Prostate gland (tissue), 2 donors: ENCODE measurements at regions not wholly inside any gene's neighbourhood (a gene's known extent, or its start where the extent isn't known, plus 50 kb on each side); places are given as distances from the start of the nearest gene placed in this dataset.

Experiments used
- DNase-seq: peaks from one replicate; pipeline ENCODE4 v3.0.0-alpha.2; 2019; ENCODE audit warnings: low spot score
- H3K27ac ChIP-seq, 2 donors: fragments of 200-600 bp; sonication (generic); 2 replicates each; pipeline ENCODE4 v1.5.1; 2017 to 2019
- H3K27me3 ChIP-seq: fragments of 200-600 bp; sonication (generic); replicated peaks from 2 replicates; pipeline ENCODE4 v1.5.1; 2019; ENCODE audit not compliant: insufficient read depth
- H3K36me3 ChIP-seq, 2 donors: fragments of 200-600 bp; sonication (generic); 1 replicate in 1 of 2; 2 replicates in 1 of 2; pipeline versions ENCODE4 v1.5.1 to v1.8.1; 2017 to 2019
- H3K4me1 ChIP-seq: fragments of 200-600 bp; sonication (generic); replicated peaks from 2 replicates; pipeline ENCODE4 v1.5.1; 2019
- H3K4me3 ChIP-seq, 2 donors: fragments of 200-600 bp; sonication (generic); 2 replicates each; pipeline ENCODE4 v1.5.1; 2017 to 2019
- H3K9me3 ChIP-seq: fragments of 200-600 bp; sonication (generic); 2 replicates; pipeline ENCODE4 v1.5.1; 2017
- POLR2A ChIP-seq: fragments of 450-650 bp; IDR thresholded peaks from one replicate; pipeline ENCODE4 v1.6.1; 2016; ENCODE audit warnings: antibody characterized with exemption, mild to moderate bottlenecking
- POLR2AphosphoS5 ChIP-seq: sonication (generic); formaldehyde crosslinking; IDR thresholded peaks from one replicate; pipeline ENCODE4 v1.6.1; 2017; ENCODE audit warnings: antibody characterized with exemption
- WGBS: methylation state at CpG from one replicate; pipeline ENCODE4 v1.1.5; 2018; 5-methylcytosine and 5-hydroxymethylcytosine counted together
- intact Hi-C: fragments of 100-400 bp; cut with DNase I; formaldehyde crosslinking; loops from one replicate; pipeline ENCODE4 v1.14.2; 2022
- TF ChIP-seq, protein P1 (sequence below), 4 experiments: fragments of 200-600 bp in 2 of 4; fragments of 450-650 bp in 2 of 4; sonication (generic) in 2 of 4; IDR thresholded peaks; 1 replicate in 3 of 4; 2 replicates in 1 of 4; pipeline ENCODE4 v1.5.1; 2016 to 2019; ENCODE audit warnings: antibody characterized with exemption in 4 of 4, mild to moderate bottlenecking in 2 of 4, moderate library complexity in 2 of 4

DNA sequence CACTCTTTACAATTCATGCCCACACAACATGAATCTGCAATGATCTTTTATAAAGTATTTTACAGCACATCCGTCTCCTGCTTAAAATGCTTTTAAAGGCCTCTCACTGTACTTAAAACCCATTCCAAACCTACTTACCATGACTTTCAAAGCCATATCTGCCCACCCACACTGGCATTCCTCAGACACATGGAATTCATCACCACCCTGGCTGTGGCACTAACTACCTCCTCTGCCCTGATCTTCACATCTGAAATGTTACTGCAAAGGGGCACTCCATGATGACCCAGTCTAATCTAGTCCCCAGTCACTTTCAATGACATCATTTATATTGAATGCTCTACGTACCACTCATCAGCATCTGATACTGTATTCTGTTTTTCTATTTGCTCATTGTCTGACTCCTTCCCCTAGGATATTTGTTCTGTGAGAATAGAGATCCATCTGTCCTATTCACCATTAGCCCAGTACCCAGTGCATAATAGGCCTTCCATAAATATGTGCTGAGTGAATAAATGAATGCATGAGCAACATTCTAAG lies 193.2 kb upstream of the KIF2A start:
- no peaks in the 10 kb centered on the region for H3K4me1 ChIP-seq
- 60% methylated on average over 2 of the region's 2 CpGs for WGBS
- H3K27ac ChIP-seq = no peak overlapping the region
- H3K4me3 ChIP-seq = no peak overlapping the region
- H3K36me3 ChIP-seq = no peaks in the 10 kb centered on the region
- intact Hi-C loops = no loop called here
- no peak for TF ChIP-seq POLR2A
- TF ChIP-seq, protein P1, sequence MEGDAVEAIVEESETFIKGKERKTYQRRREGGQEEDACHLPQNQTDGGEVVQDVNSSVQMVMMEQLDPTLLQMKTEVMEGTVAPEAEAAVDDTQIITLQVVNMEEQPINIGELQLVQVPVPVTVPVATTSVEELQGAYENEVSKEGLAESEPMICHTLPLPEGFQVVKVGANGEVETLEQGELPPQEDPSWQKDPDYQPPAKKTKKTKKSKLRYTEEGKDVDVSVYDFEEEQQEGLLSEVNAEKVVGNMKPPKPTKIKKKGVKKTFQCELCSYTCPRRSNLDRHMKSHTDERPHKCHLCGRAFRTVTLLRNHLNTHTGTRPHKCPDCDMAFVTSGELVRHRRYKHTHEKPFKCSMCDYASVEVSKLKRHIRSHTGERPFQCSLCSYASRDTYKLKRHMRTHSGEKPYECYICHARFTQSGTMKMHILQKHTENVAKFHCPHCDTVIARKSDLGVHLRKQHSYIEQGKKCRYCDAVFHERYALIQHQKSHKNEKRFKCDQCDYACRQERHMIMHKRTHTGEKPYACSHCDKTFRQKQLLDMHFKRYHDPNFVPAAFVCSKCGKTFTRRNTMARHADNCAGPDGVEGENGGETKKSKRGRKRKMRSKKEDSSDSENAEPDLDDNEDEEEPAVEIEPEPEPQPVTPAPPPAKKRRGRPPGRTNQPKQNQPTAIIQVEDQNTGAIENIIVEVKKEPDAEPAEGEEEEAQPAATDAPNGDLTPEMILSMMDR (IDR thresholded peaks at IDR 0.05) = no peak
- TF ChIP-seq POLR2AphosphoS5 = no peak
- H3K9me3 ChIP-seq = no peaks in the 10 kb centered on the region
- no peak for DNase-seq
- H3K27me3 ChIP-seq = no peaks in the 10 kb centered on the region

DNA sequence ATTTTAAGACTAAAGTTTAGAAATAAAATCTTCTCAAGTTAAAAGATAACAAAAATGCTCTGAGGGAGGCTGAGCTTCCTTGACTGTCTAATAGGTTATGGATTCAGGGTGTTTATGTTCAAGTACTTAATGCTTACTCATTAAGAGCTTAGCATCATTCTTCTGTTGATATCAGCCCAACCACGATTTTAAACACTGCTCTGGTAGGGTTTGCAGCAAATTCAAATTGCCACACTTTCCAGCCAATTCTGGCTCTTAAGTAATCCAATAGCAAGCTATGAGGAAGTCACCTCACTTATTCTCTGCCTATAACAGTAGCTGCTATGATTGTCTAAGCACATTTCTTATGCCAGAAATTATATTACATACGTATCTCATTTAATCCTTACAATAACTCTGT lies 191.0 kb upstream of the KIF2A start:
- TF ChIP-seq POLR2AphosphoS5 (no peak), POLR2A (no peak)
- TF ChIP-seq, protein P1 (IDR thresholded peaks at IDR 0.05) = no peak
- DNase-seq = no peak

DNA sequence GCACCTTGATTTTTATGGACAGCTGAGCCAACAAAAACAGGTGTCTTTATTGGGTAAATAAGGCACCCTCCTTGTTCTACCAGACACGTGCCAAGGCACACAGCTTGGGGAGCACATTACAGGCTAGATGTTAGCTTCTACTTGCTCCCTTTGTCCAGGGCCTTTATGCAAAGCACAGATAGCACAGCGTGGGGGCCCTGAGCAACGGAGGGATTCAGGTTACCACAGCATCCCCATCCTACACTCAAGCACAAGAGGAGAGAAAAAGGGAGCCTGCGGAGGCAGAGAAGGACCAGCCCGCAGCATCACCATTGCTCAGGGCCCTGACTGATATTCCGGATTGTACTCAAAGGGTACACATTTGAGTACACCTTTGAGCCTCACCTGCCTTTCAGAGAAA lies 181.7 kb upstream of the KIF2A start:
- Histone ChIP-seq H3K4me3 (no peak overlapping the region), H3K4me1 (no peaks in the 10 kb centered on the region), H3K9me3 (no peaks in the 10 kb centered on the region), H3K27ac (no peak overlapping the region), H3K27me3 (no peaks in the 10 kb centered on the region), H3K36me3 (no peaks in the 10 kb centered on the region)
- intact Hi-C loops = no loop called here
- DNase-seq = no peak
- no peak for TF ChIP-seq POLR2AphosphoS5
- TF ChIP-seq POLR2A = no peak
- TF ChIP-seq, protein P1 (IDR thresholded peaks at IDR 0.05) = no peak
- WGBS = 67% methylated on average over 6 of the region's 6 CpGs

More for the DNA sequence above, 191.0 kb upstream of the KIF2A start:
- Histone ChIP-seq H3K27me3 (no peaks in the 10 kb centered on the region), H3K4me3 (no peak overlapping the region), H3K9me3 (no peaks in the 10 kb centered on the region), H3K4me1 (no peaks in the 10 kb centered on the region), H3K36me3 (no peaks in the 10 kb centered on the region), H3K27ac (no peak overlapping the region)
- intact Hi-C loops = no loop called here
- WGBS = 69% methylated on average over 2 of the region's 2 CpGs

DNA sequence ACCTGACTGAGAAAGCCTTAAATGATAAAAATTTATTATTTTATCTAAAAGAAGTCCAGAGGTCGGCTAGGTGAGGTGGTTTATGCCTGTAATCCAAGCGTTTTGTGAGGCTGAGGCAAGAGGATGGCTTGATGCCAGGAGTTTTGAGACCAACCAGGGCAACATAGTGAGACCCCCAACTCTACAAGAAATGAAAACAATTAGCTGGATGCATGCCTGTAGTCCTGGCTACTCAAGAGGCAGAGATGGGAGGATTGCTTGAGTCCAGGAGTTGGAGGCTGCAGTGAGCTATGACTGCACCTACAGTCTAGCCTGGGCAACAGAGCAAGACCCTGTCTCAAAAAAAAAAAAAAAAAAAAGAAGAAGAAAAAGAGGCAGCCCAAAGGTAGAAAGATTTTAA lies 179.9 kb upstream of the KIF2A start:
- TF ChIP-seq, protein P1 (IDR thresholded peaks at IDR 0.05) = no peak
- TF ChIP-seq POLR2AphosphoS5 (no peak), POLR2A (no peak)
- WGBS = 75% methylated on average over 2 of the region's 2 CpGs
- Histone ChIP-seq H3K27ac (no peak overlapping the region), H3K4me1 (no peaks in the 10 kb centered on the region), H3K9me3 (no peaks in the 10 kb centered on the region), H3K36me3 (no peaks in the 10 kb centered on the region), H3K4me3 (no peak overlapping the region), H3K27me3 (no peaks in the 10 kb centered on the region)
- intact Hi-C loops = no loop called here
- DNase-seq = no peak

DNA sequence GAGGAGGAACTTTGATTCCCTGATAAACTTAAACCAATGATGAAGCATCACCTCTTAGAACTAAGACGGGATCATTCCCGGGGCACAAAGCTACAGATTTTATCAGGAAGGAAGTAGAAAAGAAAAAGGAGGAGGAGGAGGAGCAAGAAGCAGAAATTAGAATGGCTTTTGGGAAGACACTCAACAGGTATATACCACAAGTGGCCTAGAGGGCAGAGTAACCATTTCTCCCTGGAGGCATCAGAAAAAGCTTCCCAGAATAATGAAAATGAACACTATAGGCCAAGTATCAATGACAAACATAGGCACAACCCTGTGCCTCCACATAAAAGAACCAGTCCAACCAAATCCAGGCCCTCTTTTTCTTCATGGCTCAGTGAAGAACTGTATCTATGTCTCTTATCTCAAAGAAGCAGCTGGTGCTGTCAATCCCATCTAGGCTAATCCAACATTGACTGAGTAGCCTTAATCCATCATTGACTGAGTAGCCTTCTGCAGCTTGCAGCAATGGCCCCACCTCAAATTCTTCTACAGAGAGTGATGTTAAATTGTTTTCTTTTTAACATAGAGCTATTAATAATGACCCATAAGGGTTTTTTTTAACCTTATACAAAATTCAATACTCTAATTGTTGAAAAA lies 178.8 kb upstream of the KIF2A start:
- DNase-seq = no peak
- intact Hi-C loops = no loop called here
- Histone ChIP-seq H3K27me3 (no peaks in the 10 kb centered on the region), H3K36me3 (no peaks in the 10 kb centered on the region), H3K9me3 (no peaks in the 10 kb centered on the region), H3K4me3 (no peak overlapping the region), H3K4me1 (no peaks in the 10 kb centered on the region), H3K27ac (no peak overlapping the region)
- TF ChIP-seq POLR2AphosphoS5 = no peak
- TF ChIP-seq, protein P1 (IDR thresholded peaks at IDR 0.05) = no peak
- no peak for TF ChIP-seq POLR2A
- 56% methylated on average over 2 of the region's 2 CpGs for WGBS
